ENCODE measurements at regions not wholly inside any gene's neighbourhood (a gene's known extent, or its start where the extent isn't known, plus 50 kb on each side); places are given as distances from the start of the nearest gene placed in this dataset.

- TF ChIP-seq, protein P1, sequence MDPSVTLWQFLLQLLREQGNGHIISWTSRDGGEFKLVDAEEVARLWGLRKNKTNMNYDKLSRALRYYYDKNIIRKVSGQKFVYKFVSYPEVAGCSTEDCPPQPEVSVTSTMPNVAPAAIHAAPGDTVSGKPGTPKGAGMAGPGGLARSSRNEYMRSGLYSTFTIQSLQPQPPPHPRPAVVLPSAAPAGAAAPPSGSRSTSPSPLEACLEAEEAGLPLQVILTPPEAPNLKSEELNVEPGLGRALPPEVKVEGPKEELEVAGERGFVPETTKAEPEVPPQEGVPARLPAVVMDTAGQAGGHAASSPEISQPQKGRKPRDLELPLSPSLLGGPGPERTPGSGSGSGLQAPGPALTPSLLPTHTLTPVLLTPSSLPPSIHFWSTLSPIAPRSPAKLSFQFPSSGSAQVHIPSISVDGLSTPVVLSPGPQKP (CRISPR knock-in tag; IDR thresholded peaks at IDR 0.05): no peak
- no peak for TF ChIP-seq SMAD2 (IDR thresholded peaks at IDR 0.05; ENCODE audit: low read depth, low read length)
- no peak for TF ChIP-seq ZNF316 (IDR thresholded peaks at IDR 0.05)
- TF ChIP-seq CLOCK (CRISPR knock-in tag; IDR thresholded peaks at IDR 0.05; ENCODE audit: borderline replicate concordance): no peak
- TF ChIP-seq ZNF121 (CRISPR knock-in tag; conservative IDR thresholded peaks at IDR 0.05): no peak
- TF ChIP-seq ATF7 (IDR thresholded peaks at IDR 0.05): no peak
- TF ChIP-seq NFXL1 (CRISPR knock-in tag; IDR thresholded peaks at IDR 0.05): no peak
- TF ChIP-seq ILK (tag; IDR thresholded peaks at IDR 0.05; ENCODE audit: borderline replicate concordance, low read depth): no peak
- TF ChIP-seq JUND (IDR thresholded peaks at IDR 0.05; ENCODE audit: borderline replicate concordance, low read depth, low read length): no peak
- TF ChIP-seq JUND (tag; IDR thresholded peaks at IDR 0.05; ENCODE audit: borderline replicate concordance, low read depth, low read length): no peak
Measured at GRCh38 chr15:53068636-53069035, 278.5 kb upstream of the ONECUT1 start (continued).
